H9 (cell line): ENCODE measurements at regions not wholly inside any gene's neighbourhood (a gene's known extent, or its start where the extent isn't known, plus 50 kb on each side); places are given as distances from the start of the nearest gene placed in this dataset.

ENCODE experiments used
- DNase-seq: peaks from one replicate; pipeline ENCODE4 v3.0.0-alpha.2; 2017
- H2AFZ ChIP-seq: one replicate; pipeline ENCODE4 v1.6.1; 2013; ENCODE audit warnings: mild to moderate bottlenecking, low read length, control low read depth, moderate library complexity
- H2AK5ac ChIP-seq: 2 replicates; pipeline ENCODE4 v1.6.1; 2013; ENCODE audit warnings: low read length, control low read depth, mixed read lengths; ENCODE audit not compliant: insufficient read length
- H2BK120ac ChIP-seq: one replicate; pipeline ENCODE4 v1.6.1; 2013; ENCODE audit warnings: low read depth, mild to moderate bottlenecking, low read length, control low read depth, inconsistent platforms; ENCODE audit not compliant: poor library complexity, severe bottlenecking
- H2BK12ac ChIP-seq: 2 replicates; pipeline ENCODE4 v1.6.1; 2013; ENCODE audit warnings: low read length, control low read depth, mixed read lengths, low read depth; ENCODE audit not compliant: insufficient read length
- H2BK15ac ChIP-seq: 2 replicates; pipeline ENCODE4 v1.6.1; 2013; ENCODE audit warnings: low read depth, low read length, control low read depth
- H2BK20ac ChIP-seq: one replicate; pipeline ENCODE4 v1.6.1; 2013; ENCODE audit warnings: low read depth, mild to moderate bottlenecking, low read length, control low read depth, inconsistent platforms; ENCODE audit not compliant: poor library complexity, severe bottlenecking
- H2BK5ac ChIP-seq: 2 replicates; pipeline ENCODE4 v1.6.1; 2013; ENCODE audit warnings: low read length, control low read depth, mixed read lengths; ENCODE audit not compliant: insufficient read length
- H3K14ac ChIP-seq: 2 replicates; pipeline ENCODE4 v1.6.1; 2013; ENCODE audit warnings: low read length, control low read depth; ENCODE audit not compliant: insufficient read depth
- H3K18ac ChIP-seq: 2 replicates; pipeline ENCODE4 v1.6.1; 2013; ENCODE audit warnings: low read depth, mild to moderate bottlenecking, mixed read lengths, low read length, control low read depth; ENCODE audit not compliant: insufficient read length
- H3K23ac ChIP-seq: 2 replicates; pipeline ENCODE4 v1.6.1; 2013; ENCODE audit warnings: low read length, control low read depth, mixed read lengths, low read depth; ENCODE audit not compliant: insufficient read length
- H3K23me2 ChIP-seq: 2 replicates; pipeline ENCODE4 v1.6.1; 2013; ENCODE audit warnings: low read depth, mild to moderate bottlenecking, mixed read lengths, low read length, control low read depth; ENCODE audit not compliant: insufficient read length, poor library complexity, severe bottlenecking
- H3K27ac ChIP-seq: 2 replicates; pipeline ENCODE4 v1.5.1; 2013; ENCODE audit warnings: low read length, control low read depth, mixed read lengths, low read depth; ENCODE audit not compliant: insufficient read length
- H3K27me3 ChIP-seq: 2 replicates; pipeline ENCODE4 v1.6.1; 2013; ENCODE audit warnings: low read length, control low read depth, inconsistent platforms; ENCODE audit not compliant: insufficient read depth
- H3K4ac ChIP-seq: 2 replicates; pipeline ENCODE4 v1.6.1; 2013; ENCODE audit warnings: low read depth, mild to moderate bottlenecking, control low read depth, inconsistent platforms, low read length, moderate library complexity
- H3K4me1 ChIP-seq: 2 replicates; pipeline ENCODE4 v1.6.1; 2013; ENCODE audit warnings: low read length, control low read depth, inconsistent platforms; ENCODE audit not compliant: insufficient read depth
- H3K4me2 ChIP-seq: 2 replicates; pipeline ENCODE4 v1.6.1; 2013; ENCODE audit warnings: low read length, control low read depth, mixed read lengths; ENCODE audit not compliant: insufficient read length, insufficient read depth
- H3K56ac ChIP-seq: 2 replicates; pipeline ENCODE4 v1.6.1; 2013; ENCODE audit warnings: low read depth, mild to moderate bottlenecking, mixed read lengths, low read length, control low read depth; ENCODE audit not compliant: insufficient read length
- H3K79me1 ChIP-seq: 2 replicates; pipeline ENCODE4 v1.6.1; 2013; ENCODE audit warnings: low read depth, mild to moderate bottlenecking, moderate library complexity, low read length, control low read depth, inconsistent platforms; ENCODE audit not compliant: insufficient read depth, poor library complexity, severe bottlenecking
- H3K79me2 ChIP-seq: 2 replicates; pipeline ENCODE4 v1.6.1; 2013; ENCODE audit warnings: low read length, control low read depth, inconsistent platforms; ENCODE audit not compliant: insufficient read depth
- H3K9ac ChIP-seq: 2 replicates; pipeline ENCODE4 v1.6.1; 2013; ENCODE audit warnings: low read length, control low read depth, mixed read lengths; ENCODE audit not compliant: insufficient read length; ENCODE audit errors: extremely low read depth
- H3K9me3 ChIP-seq: one replicate; pipeline ENCODE4 v1.6.1; 2013; ENCODE audit warnings: low read depth, low read length, inconsistent platforms; ENCODE audit not compliant: control insufficient read depth
- H3T11ph ChIP-seq: one replicate; pipeline ENCODE4 v1.6.1; 2013; ENCODE audit warnings: mild to moderate bottlenecking, low read length, control low read depth, inconsistent platforms
- H4K20me1 ChIP-seq: one replicate; pipeline ENCODE4 v1.6.1; 2013; ENCODE audit not compliant: control insufficient read depth, insufficient read length, insufficient read depth
- H4K5ac ChIP-seq: 2 replicates; pipeline ENCODE4 v1.6.1; 2013; ENCODE audit warnings: low read depth, mild to moderate bottlenecking, mixed read lengths, low read length, control low read depth; ENCODE audit not compliant: insufficient read length
- H4K8ac ChIP-seq: replicated peaks from 2 replicates; pipeline ENCODE4 v1.6.1; 2013; ENCODE audit warnings: low read length, control low read depth, mixed read lengths, low read depth; ENCODE audit not compliant: insufficient read length
- H4K91ac ChIP-seq: 2 replicates; pipeline ENCODE4 v1.6.1; 2013; ENCODE audit warnings: low read depth, mild to moderate bottlenecking, moderate library complexity, mixed read lengths, low read length, control low read depth; ENCODE audit not compliant: insufficient read length
- H3K27ac Mint-ChIP-seq, 3 experiments: 2 replicates in 2 of 3; 3 replicates in 1 of 3; pipeline ENCODE4 v1.8.0; 2020 to 2021; ENCODE audit warnings: mixed read lengths in 3 of 3, mild to moderate bottlenecking in 1 of 3, moderate library complexity in 1 of 3
- H3K27me3 Mint-ChIP-seq: 2 replicates; pipeline ENCODE4 v1.8.0; 2021; ENCODE audit warnings: low read depth, mild to moderate bottlenecking, moderate library complexity, mixed read lengths
- H3K36me3 Mint-ChIP-seq, 3 experiments: 2 replicates in 2 of 3; 3 replicates in 1 of 3; pipeline ENCODE4 v1.8.0; 2020 to 2021; ENCODE audit warnings: low read depth in 3 of 3, mixed read lengths in 3 of 3; ENCODE audit not compliant: insufficient read depth in 1 of 3
- H3K4me1 Mint-ChIP-seq, 2 experiments: 2 replicates each; pipeline ENCODE4 v1.8.0; 2020; ENCODE audit warnings: mixed read lengths in 2 of 2
- H3K4me3 Mint-ChIP-seq, 2 experiments: 2 replicates in 1 of 2; 3 replicates in 1 of 2; pipeline ENCODE4 v1.8.0; 2020 to 2021; ENCODE audit warnings: mild to moderate bottlenecking in 2 of 2, mixed read lengths in 2 of 2, moderate library complexity in 1 of 2
- H3K9me3 Mint-ChIP-seq, 2 experiments: 2 replicates in 1 of 2; 3 replicates in 1 of 2; pipeline ENCODE4 v1.8.0; 2020; ENCODE audit warnings: mild to moderate bottlenecking in 2 of 2, mixed read lengths in 2 of 2, moderate library complexity in 1 of 2
- CTCF ChIP-seq: fragments of 200-600 bp; sonication (generic); conservative IDR thresholded peaks from 3 replicates; pipeline ENCODE4 v1.8.0; 2021; ENCODE audit warnings: antibody characterized with exemption, mild to moderate bottlenecking
- whole genome bisulfite sequencing: extraction: QIAGEN DNeasy Blood & Tissue Kit; methylation state at CpG from one replicate; pipeline ENCODE4 v1.1.7; 2013; ENCODE audit warnings: missing lambda C conversion rate, low lambda C conversion rate, mixed read lengths; ENCODE audit not compliant: insufficient read length; ENCODE audit errors: extremely low coverage; 5-methylcytosine and 5-hydroxymethylcytosine counted together

GRCh38 chr5:3351581-3352442, 243.8 kb upstream of the IRX1 start:
- no peak overlapping the region for H3K4ac ChIP-seq
- H3K23me2 ChIP-seq: no peaks in the 10 kb centered on the region
- H3K36me3 Mint-ChIP-seq: peaks cover 0 to 4% (median 0%) of the 10 kb centered on the region in 3 experiments; a peak in 1 of 7 replicates
- H3K4me3 Mint-ChIP-seq: no peak overlapping the region
- H3K27me3 ChIP-seq: no peaks in the 10 kb centered on the region
- H3K4me2 ChIP-seq: no peak overlapping the region
- no peak overlapping the region for H3K27ac Mint-ChIP-seq
- peak; percentile 12 for DNase-seq
- no peak overlapping the region for H2BK12ac ChIP-seq
- no CpG with 5 or more reads among the region's 10 CpGs for WGBS
- no peak overlapping the region for H4K8ac ChIP-seq
- H2BK5ac ChIP-seq: no peak overlapping the region
- no peak overlapping the region for H2BK15ac ChIP-seq
- H3K18ac ChIP-seq: no peak overlapping the region
- H3K14ac ChIP-seq: no peak overlapping the region; the same call in 1 of the 2 replicates
- no peak overlapping the region for H3T11ph ChIP-seq
- H3K9me3 ChIP-seq: no peaks in the 10 kb centered on the region
- no peaks in the 10 kb centered on the region for H3K79me1 ChIP-seq
- no peak overlapping the region for H2BK120ac ChIP-seq
- no peak overlapping the region for H3K56ac ChIP-seq
- H4K91ac ChIP-seq: no peak overlapping the region
- no peak overlapping the region for H2BK20ac ChIP-seq
- no peak overlapping the region for H3K23ac ChIP-seq
- H3K9me3 Mint-ChIP-seq: 0 out of 5 replicates have a peak, but pooled peaks cover 0 to 3% of the 10 kb centered on the region in 2 experiments
- no peak overlapping the region for H2AK5ac ChIP-seq
- no peak overlapping the region for H2AFZ ChIP-seq
- H3K4me1 Mint-ChIP-seq: peaks cover 8 to 11% of the 10 kb centered on the region in 2 experiments; a peak in 3 of 4 replicates
- peaks cover 2% of the 10 kb centered on the region; the same call in 1 of the 2 replicates for H3K27me3 Mint-ChIP-seq
- H3K9ac ChIP-seq: no peak overlapping the region
- H3K27ac ChIP-seq: no peak overlapping the region
- no peak for TF ChIP-seq CTCF
- H3K4me1 ChIP-seq: no peaks in the 10 kb centered on the region; the same call in 1 of the 2 replicates
- no peaks in the 10 kb centered on the region for H4K20me1 ChIP-seq
- no peaks in the 10 kb centered on the region for H3K79me2 ChIP-seq
- no peak overlapping the region for H4K5ac ChIP-seq
